ENCODE measurements at regions not wholly inside any gene's neighbourhood (a gene's known extent, or its start where the extent isn't known, plus 50 kb on each side); places are given as distances from the start of the nearest gene placed in this dataset.

DNA sequence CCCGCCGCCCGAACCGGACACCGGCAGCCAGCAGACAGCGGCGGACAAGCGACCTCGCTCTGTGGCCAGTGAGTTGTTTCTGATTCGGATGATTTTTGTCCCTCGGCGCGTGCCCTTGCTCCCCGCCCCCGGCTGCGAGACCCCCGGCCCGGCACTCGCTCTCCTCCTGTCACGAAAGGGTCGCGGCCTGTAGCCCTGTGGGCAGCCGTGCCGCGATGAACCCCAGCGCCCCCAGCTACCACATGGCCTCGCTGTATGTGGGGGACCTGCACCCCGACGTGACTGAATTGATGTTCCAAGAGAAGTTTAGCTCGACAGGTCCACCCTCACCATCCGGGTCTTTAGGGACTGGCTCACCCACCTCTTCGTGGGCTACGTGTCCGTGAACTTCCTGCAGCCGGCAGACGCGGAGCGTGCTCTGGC lies 1257.5 kb upstream of the ACVR2A start:
- no peak for TF ChIP-seq POLR2AphosphoS5 (IDR thresholded peaks at IDR 0.05)
- TF ChIP-seq, protein P1, sequence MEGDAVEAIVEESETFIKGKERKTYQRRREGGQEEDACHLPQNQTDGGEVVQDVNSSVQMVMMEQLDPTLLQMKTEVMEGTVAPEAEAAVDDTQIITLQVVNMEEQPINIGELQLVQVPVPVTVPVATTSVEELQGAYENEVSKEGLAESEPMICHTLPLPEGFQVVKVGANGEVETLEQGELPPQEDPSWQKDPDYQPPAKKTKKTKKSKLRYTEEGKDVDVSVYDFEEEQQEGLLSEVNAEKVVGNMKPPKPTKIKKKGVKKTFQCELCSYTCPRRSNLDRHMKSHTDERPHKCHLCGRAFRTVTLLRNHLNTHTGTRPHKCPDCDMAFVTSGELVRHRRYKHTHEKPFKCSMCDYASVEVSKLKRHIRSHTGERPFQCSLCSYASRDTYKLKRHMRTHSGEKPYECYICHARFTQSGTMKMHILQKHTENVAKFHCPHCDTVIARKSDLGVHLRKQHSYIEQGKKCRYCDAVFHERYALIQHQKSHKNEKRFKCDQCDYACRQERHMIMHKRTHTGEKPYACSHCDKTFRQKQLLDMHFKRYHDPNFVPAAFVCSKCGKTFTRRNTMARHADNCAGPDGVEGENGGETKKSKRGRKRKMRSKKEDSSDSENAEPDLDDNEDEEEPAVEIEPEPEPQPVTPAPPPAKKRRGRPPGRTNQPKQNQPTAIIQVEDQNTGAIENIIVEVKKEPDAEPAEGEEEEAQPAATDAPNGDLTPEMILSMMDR (IDR thresholded peaks at IDR 0.05): no peak
